ENCODE measurements at regions not wholly inside any gene's neighbourhood (a gene's known extent, or its start where the extent isn't known, plus 50 kb on each side); places are given as distances from the start of the nearest gene placed in this dataset.
A peak's percentile ranks its signal among the peaks of the same experiment; 100 is the strongest.

- no peak overlapping the region for H3K4me3 ChIP-seq (ENCODE audit: low read depth, low read length)
- TF ChIP-seq CTCF (IDR thresholded peaks at IDR 0.05; ENCODE audit: low read depth, low read length) (no peak), POLR2A (IDR thresholded peaks at IDR 0.05; ENCODE audit: extremely low read depth, insufficient read length) (no peak), MYC (IDR thresholded peaks at IDR 0.05; ENCODE audit: low read depth, low read length) (no peak), MAX (IDR thresholded peaks at IDR 0.05; ENCODE audit: low read depth, low read length) (no peak)
- DNase-seq (ENCODE audit: low read depth) = no peak
Observed at GRCh38 chr15:89009080-89009479, 79.2 kb upstream of the ABHD2 start.

GRCh38 chr15:89015412-89016097 is 72.7 kb upstream of the ABHD2 start:
- H3K4me3 ChIP-seq (ENCODE audit: low read depth, low read length) = no peak overlapping the region
- TF ChIP-seq CTCF (IDR thresholded peaks at IDR 0.05; ENCODE audit: low read depth, low read length) = no peak
- no peak for TF ChIP-seq POLR2A (IDR thresholded peaks at IDR 0.05; ENCODE audit: extremely low read depth, insufficient read length)
- no peak for TF ChIP-seq MAX (IDR thresholded peaks at IDR 0.05; ENCODE audit: low read depth, low read length)
- no peak for TF ChIP-seq MYC (IDR thresholded peaks at IDR 0.05; ENCODE audit: low read depth, low read length)
- DNase-seq (ENCODE audit: low read depth) = no peak

- TF ChIP-seq POLR2A (IDR thresholded peaks at IDR 0.05; ENCODE audit: extremely low read depth, insufficient read length) (no peak), MYC (IDR thresholded peaks at IDR 0.05; ENCODE audit: low read depth, low read length) (no peak), CTCF (IDR thresholded peaks at IDR 0.05; ENCODE audit: low read depth, low read length) (no peak), MAX (IDR thresholded peaks at IDR 0.05; ENCODE audit: low read depth, low read length) (no peak)
- no peak for DNase-seq (ENCODE audit: low read depth)
- H3K4me3 ChIP-seq (ENCODE audit: low read depth, low read length) = no peak overlapping the region
Observed at GRCh38 chr15:89016549-89017041, 71.7 kb upstream of the ABHD2 start.

- TF ChIP-seq MYC (IDR thresholded peaks at IDR 0.05; ENCODE audit: low read depth, low read length) (peak; percentile 69; the same call in 1 of the 2 replicates), CTCF (IDR thresholded peaks at IDR 0.05; ENCODE audit: low read depth, low read length) (peak; percentile 91), MAX (IDR thresholded peaks at IDR 0.05; ENCODE audit: low read depth, low read length) (no peak), POLR2A (IDR thresholded peaks at IDR 0.05; ENCODE audit: extremely low read depth, insufficient read length) (no peak)
- DNase-seq (ENCODE audit: low read depth) = peak; percentile 78
- H3K4me3 ChIP-seq (ENCODE audit: low read depth, low read length) = no peak overlapping the region
Observed at GRCh38 chr15:89017370-89018066, 70.7 kb upstream of the ABHD2 start.

- DNase-seq (ENCODE audit: low read depth) = no peak
- TF ChIP-seq MAX (IDR thresholded peaks at IDR 0.05; ENCODE audit: low read depth, low read length) (no peak), MYC (IDR thresholded peaks at IDR 0.05; ENCODE audit: low read depth, low read length) (no peak)
- no peak overlapping the region for H3K4me3 ChIP-seq (ENCODE audit: low read depth, low read length)
Observed at GRCh38 chr15:89018207-89018606, 70.0 kb upstream of the ABHD2 start.

GRCh38 chr15:89019436-89019835 is 68.8 kb upstream of the ABHD2 start:
- no peak overlapping the region for H3K4me3 ChIP-seq (ENCODE audit: low read depth, low read length)
- TF ChIP-seq CTCF (IDR thresholded peaks at IDR 0.05; ENCODE audit: low read depth, low read length) (no peak), MAX (IDR thresholded peaks at IDR 0.05; ENCODE audit: low read depth, low read length) (no peak), MYC (IDR thresholded peaks at IDR 0.05; ENCODE audit: low read depth, low read length) (no peak), POLR2A (IDR thresholded peaks at IDR 0.05; ENCODE audit: extremely low read depth, insufficient read length) (no peak)
- no peak for DNase-seq (ENCODE audit: low read depth)
